Naive thymus-derived CD4-positive, alpha-beta T cell (primary cell): ENCODE measurements at regions not wholly inside any gene's neighbourhood (a gene's known extent, or its start where the extent isn't known, plus 50 kb on each side); places are given as distances from the start of the nearest gene placed in this dataset.

ENCODE experiments used
- ATAC-seq: fragments of 150-1000 bp; cut with Tn5 transposase; 2 replicates; pipeline ENCODE4 v1.10.0; 2021; ENCODE audit warnings: mild to moderate bottlenecking, moderate library complexity
- CTCF ChIA-PET: fragments of 350-600 bp; sonication (Branson Sonifier 250); formaldehyde crosslinking; loops from one replicate; lab custom pipeline; 2021; ENCODE audit warnings: antibody characterized with exemption; lab: Charles Lee
- POLR2A ChIA-PET: fragments of 350-600 bp; sonication (Branson Sonifier 250); formaldehyde crosslinking; loops from one replicate; lab custom pipeline; 2021; ENCODE audit warnings: antibody characterized with exemption, inconsistent platforms; lab: Charles Lee
- DNase-seq, 9 donors: peaks; one replicate each; pipeline versions ENCODE4 v3.0.0 to v3.0.0-alpha.2; 2020 to 2022; ENCODE audit warnings: mixed read lengths in 1 of 9
- H3K27ac ChIP-seq: one replicate; pipeline ENCODE4 v1.7.0; 2013; ENCODE audit warnings: mild to moderate bottlenecking, low read depth, low read length, moderate library complexity
- H3K27me3 ChIP-seq, 2 donors: one replicate each; pipeline ENCODE4 v1.7.0; 2013; ENCODE audit warnings: low read length in 2 of 2, mild to moderate bottlenecking in 2 of 2, moderate library complexity in 2 of 2; ENCODE audit not compliant: control insufficient read depth in 2 of 2, insufficient read depth in 2 of 2
- H3K36me3 ChIP-seq, 3 experiments: 1 replicate in 2 of 3; 2 replicates in 1 of 3; pipeline ENCODE4 v1.7.0; 2013; ENCODE audit warnings: low read length in 3 of 3, mild to moderate bottlenecking in 3 of 3, moderate library complexity in 1 of 3; ENCODE audit not compliant: insufficient read depth in 3 of 3, control insufficient read depth in 2 of 3
- H3K4me1 ChIP-seq, 2 donors: one replicate each; pipeline ENCODE4 v1.7.0; 2013; ENCODE audit warnings: low read length in 2 of 2, mild to moderate bottlenecking in 2 of 2, moderate library complexity in 1 of 2; ENCODE audit not compliant: control insufficient read depth in 2 of 2, insufficient read depth in 2 of 2
- H3K4me3 ChIP-seq: 2 replicates; pipeline ENCODE4 v1.7.0; 2013; ENCODE audit warnings: mild to moderate bottlenecking, low read length
- H3K9me3 ChIP-seq, 3 experiments: 1 replicate in 2 of 3; 2 replicates in 1 of 3; pipeline ENCODE4 v1.7.0; 2013; ENCODE audit warnings: low read length in 3 of 3; ENCODE audit not compliant: control insufficient read depth in 2 of 3
- H3K27ac Mint-ChIP-seq, 9 donors: one replicate each; pipeline ENCODE4 v1.8.0; 2020 to 2022; ENCODE audit warnings: mixed read lengths in 9 of 9, mild to moderate bottlenecking in 8 of 9, moderate library complexity in 5 of 9, inconsistent platforms in 2 of 9
- H3K27me3 Mint-ChIP-seq, 5 donors: one replicate each; pipeline ENCODE4 v1.8.0; 2021 to 2022; ENCODE audit warnings: mixed read lengths in 5 of 5, mild to moderate bottlenecking in 1 of 5
- H3K36me3 Mint-ChIP-seq, 5 donors: one replicate each; pipeline ENCODE4 v1.8.0; 2020 to 2022; ENCODE audit warnings: mixed read lengths in 5 of 5, mild to moderate bottlenecking in 3 of 5, inconsistent platforms in 1 of 5
- H3K4me1 Mint-ChIP-seq, 7 donors: one replicate each; pipeline ENCODE4 v1.8.0; 2020 to 2022; ENCODE audit warnings: mixed read lengths in 7 of 7, mild to moderate bottlenecking in 3 of 7, inconsistent platforms in 1 of 7
- H3K4me3 Mint-ChIP-seq, 10 donors: one replicate each; pipeline ENCODE4 v1.8.0; 2020 to 2022; ENCODE audit warnings: mild to moderate bottlenecking in 10 of 10, mixed read lengths in 10 of 10, moderate library complexity in 6 of 10, inconsistent platforms in 2 of 10
- H3K9me3 Mint-ChIP-seq, 11 donors: one replicate each; pipeline ENCODE4 v1.8.0; 2020 to 2022; ENCODE audit warnings: mixed read lengths in 11 of 11, mild to moderate bottlenecking in 4 of 11, inconsistent platforms in 1 of 11, moderate library complexity in 1 of 11
- intact Hi-C, 2 donors: fragments of 100-400 bp; cut with micrococcal nuclease; formaldehyde crosslinking; loops; one replicate each; pipeline ENCODE4 v1.15.1; 2023

- Mint-ChIP-seq H3K4me1 (no peaks in the 10 kb centered on the region), H3K9me3 (peaks cover 0 to 13% (median 0%) of the 10 kb centered on the region in 11 donors), H3K4me3 (no peak overlapping the region), H3K27me3 (no peaks in the 10 kb centered on the region), H3K27ac (no peak overlapping the region), H3K36me3 (no peaks in the 10 kb centered on the region)
- no peaks in the 10 kb centered on the region for H3K36me3 ChIP-seq
- DNase-seq (no peak), ATAC-seq (no peak)
- ChIA-PET CTCF (no interaction called here), POLR2A (no interaction called here)
- no peak overlapping the region for H3K27ac ChIP-seq
- H3K9me3 ChIP-seq, result no peaks in the 10 kb centered on the region
- H3K4me3 ChIP-seq, result no peak overlapping the region
- no peaks in the 10 kb centered on the region for H3K4me1 ChIP-seq
- intact Hi-C loops, result no loop called here
- no peaks in the 10 kb centered on the region for H3K27me3 ChIP-seq
Observed at GRCh38 chr6:94289131-94289530, 869.8 kb upstream of the EPHA7 start.

DNA sequence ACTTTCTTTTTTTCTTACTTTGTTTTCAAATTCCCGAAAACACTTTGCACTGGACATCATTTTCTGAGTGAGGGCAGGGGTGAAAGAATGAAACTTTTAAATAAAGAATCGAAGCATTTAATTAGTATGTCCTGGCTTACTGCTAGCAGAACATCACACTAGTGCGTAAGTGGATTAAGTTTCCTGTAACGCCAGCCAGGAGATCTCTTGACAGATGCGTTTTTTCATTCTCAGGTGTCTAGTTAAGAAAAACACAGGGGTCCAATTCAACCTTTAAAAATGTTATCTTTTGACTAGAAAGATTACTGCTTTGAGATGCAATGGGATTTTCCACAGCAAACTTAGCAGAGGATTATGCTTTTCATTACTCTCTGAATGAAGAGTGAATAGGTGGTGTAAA lies 858.8 kb upstream of the EPHA7 start:
- Mint-ChIP-seq H3K9me3 (peaks cover 0 to 9% (median 0%) of the 10 kb centered on the region in 11 donors), H3K27ac (no peak overlapping the region), H3K4me3 (no peak overlapping the region), H3K27me3 (no peaks in the 10 kb centered on the region), H3K4me1 (no peaks in the 10 kb centered on the region), H3K36me3 (no peaks in the 10 kb centered on the region)
- intact Hi-C loops, result no loop called here
- ATAC-seq, result no peak
- Histone ChIP-seq H3K9me3 (no peaks in the 10 kb centered on the region), H3K36me3 (no peaks in the 10 kb centered on the region), H3K27ac (no peak overlapping the region), H3K4me1 (no peaks in the 10 kb centered on the region), H3K27me3 (no peaks in the 10 kb centered on the region), H3K4me3 (no peak overlapping the region)
- ChIA-PET CTCF (no interaction called here), POLR2A (no interaction called here)
- no peak for DNase-seq

- ChIA-PET POLR2A (no interaction called here), CTCF (no interaction called here)
- DNase-seq, result no peak
- H3K4me3 ChIP-seq, result no peak overlapping the region
- Mint-ChIP-seq H3K9me3 (peaks cover 0 to 13% (median 0%) of the 10 kb centered on the region in 11 donors), H3K36me3 (no peaks in the 10 kb centered on the region), H3K4me3 (no peak overlapping the region), H3K4me1 (no peaks in the 10 kb centered on the region), H3K27me3 (no peaks in the 10 kb centered on the region), H3K27ac (no peak overlapping the region)
- H3K27me3 ChIP-seq, result no peaks in the 10 kb centered on the region
- intact Hi-C loops, result no loop called here
- H3K27ac ChIP-seq, result no peak overlapping the region
- ATAC-seq, result no peak
- no peaks in the 10 kb centered on the region for H3K36me3 ChIP-seq
- no peaks in the 10 kb centered on the region for H3K9me3 ChIP-seq
- no peaks in the 10 kb centered on the region for H3K4me1 ChIP-seq
Observed at GRCh38 chr6:94272327-94272726, 853.0 kb upstream of the EPHA7 start.

- DNase-seq (no peak), ATAC-seq (no peak)
- Mint-ChIP-seq H3K27ac (no peak overlapping the region), H3K9me3 (peaks cover 0 to 28% (median under 1%) of the 10 kb centered on the region in 11 donors), H3K36me3 (no peaks in the 10 kb centered on the region), H3K27me3 (no peaks in the 10 kb centered on the region), H3K4me1 (no peaks in the 10 kb centered on the region), H3K4me3 (no peak overlapping the region)
- ChIA-PET POLR2A (no interaction called here), CTCF (no interaction called here)
- no peaks in the 10 kb centered on the region for H3K27me3 ChIP-seq
- no peaks in the 10 kb centered on the region for H3K4me1 ChIP-seq
- no peak overlapping the region for H3K27ac ChIP-seq
- no peak overlapping the region for H3K4me3 ChIP-seq
- H3K36me3 ChIP-seq, result no peaks in the 10 kb centered on the region
- intact Hi-C loops, result no loop called here
- H3K9me3 ChIP-seq, result no peaks in the 10 kb centered on the region
Observed at GRCh38 chr6:94270091-94270948, 851.0 kb upstream of the EPHA7 start.

DNA sequence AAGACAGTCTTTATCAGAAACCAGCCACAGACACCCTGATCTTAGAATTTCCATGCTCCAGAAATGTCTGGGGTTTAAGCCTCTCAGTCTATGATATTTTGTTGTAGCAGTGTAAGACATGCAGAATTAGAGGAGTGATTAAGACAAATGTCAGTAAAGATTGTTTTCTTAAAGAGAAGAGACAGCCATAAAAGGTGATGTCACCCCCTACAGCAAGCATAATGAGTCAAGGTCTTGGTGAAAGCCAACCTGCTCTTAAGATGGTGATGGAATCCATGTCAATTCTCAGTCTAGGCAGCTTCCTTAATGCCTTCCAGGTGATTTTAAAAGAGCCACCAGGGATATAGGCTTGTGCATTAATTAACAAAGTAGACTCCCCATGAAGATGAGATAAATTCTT lies 849.9 kb upstream of the EPHA7 start:
- DNase-seq (no peak), ATAC-seq (no peak)
- Mint-ChIP-seq H3K4me1 (no peaks in the 10 kb centered on the region), H3K9me3 (peaks cover 0 to 38% (median 5%) of the 10 kb centered on the region in 11 donors), H3K4me3 (no peak overlapping the region), H3K27ac (no peak overlapping the region), H3K27me3 (no peaks in the 10 kb centered on the region), H3K36me3 (no peaks in the 10 kb centered on the region)
- POLR2A ChIA-PET, result no interaction called here
- CTCF ChIA-PET, result no interaction called here
- no peaks in the 10 kb centered on the region for H3K36me3 ChIP-seq
- H3K9me3 ChIP-seq, result no peaks in the 10 kb centered on the region
- H3K4me3 ChIP-seq, result no peak overlapping the region
- no peak overlapping the region for H3K27ac ChIP-seq
- H3K4me1 ChIP-seq, result no peaks in the 10 kb centered on the region
- H3K27me3 ChIP-seq, result no peaks in the 10 kb centered on the region
- intact Hi-C loops, result no loop called here

GRCh38 chr6:94260765-94261164 lies 841.4 kb upstream of the EPHA7 start:
- Histone ChIP-seq H3K36me3 (no peaks in the 10 kb centered on the region), H3K4me3 (no peak overlapping the region), H3K27ac (no peak overlapping the region), H3K27me3 (no peaks in the 10 kb centered on the region), H3K4me1 (no peaks in the 10 kb centered on the region), H3K9me3 (no peaks in the 10 kb centered on the region)
- H3K27me3 Mint-ChIP-seq, result no peaks in the 10 kb centered on the region
- no peak overlapping the region for H3K4me3 Mint-ChIP-seq
- H3K4me1 Mint-ChIP-seq, result no peaks in the 10 kb centered on the region
- ChIA-PET CTCF (no interaction called here), POLR2A (no interaction called here)
- H3K9me3 Mint-ChIP-seq, result peaks cover 0 to 21% (median 5%) of the 10 kb centered on the region in 11 donors
- ATAC-seq (no peak), DNase-seq (no peak)
- H3K36me3 Mint-ChIP-seq, result no peaks in the 10 kb centered on the region
- intact Hi-C loops, result no loop called here
- no peak overlapping the region for H3K27ac Mint-ChIP-seq

- H3K9me3 Mint-ChIP-seq, result peaks cover 0 to 5% (median 0%) of the 10 kb centered on the region in 11 donors
- H3K4me3 ChIP-seq, result no peak overlapping the region
- no peak overlapping the region for H3K27ac Mint-ChIP-seq
- CTCF ChIA-PET, result no interaction called here
- no peaks in the 10 kb centered on the region for H3K27me3 Mint-ChIP-seq
- H3K27me3 ChIP-seq, result no peaks in the 10 kb centered on the region
- POLR2A ChIA-PET, result no interaction called here
- no peaks in the 10 kb centered on the region for H3K4me1 Mint-ChIP-seq
- intact Hi-C loops, result no loop called here
- DNase-seq (no peak), ATAC-seq (no peak)
- H3K9me3 ChIP-seq, result no peaks in the 10 kb centered on the region
- H3K36me3 ChIP-seq, result no peaks in the 10 kb centered on the region
- no peaks in the 10 kb centered on the region for H3K4me1 ChIP-seq
- no peaks in the 10 kb centered on the region for H3K36me3 Mint-ChIP-seq
- H3K4me3 Mint-ChIP-seq, result no peak overlapping the region
- no peak overlapping the region for H3K27ac ChIP-seq
Observed at GRCh38 chr6:94254689-94255088, 835.3 kb upstream of the EPHA7 start.
